ENCODE measurements at regions not wholly inside any gene's neighbourhood (a gene's known extent, or its start where the extent isn't known, plus 50 kb on each side); places are given as distances from the start of the nearest gene placed in this dataset.

GRCh38 chr15:62469478-62469873 lies 304.4 kb upstream of the C2CD4B start:
- no peak for DNase-seq (ENCODE audit: extremely low spot score in 2 of 2)
- TF ChIP-seq, protein P1, sequence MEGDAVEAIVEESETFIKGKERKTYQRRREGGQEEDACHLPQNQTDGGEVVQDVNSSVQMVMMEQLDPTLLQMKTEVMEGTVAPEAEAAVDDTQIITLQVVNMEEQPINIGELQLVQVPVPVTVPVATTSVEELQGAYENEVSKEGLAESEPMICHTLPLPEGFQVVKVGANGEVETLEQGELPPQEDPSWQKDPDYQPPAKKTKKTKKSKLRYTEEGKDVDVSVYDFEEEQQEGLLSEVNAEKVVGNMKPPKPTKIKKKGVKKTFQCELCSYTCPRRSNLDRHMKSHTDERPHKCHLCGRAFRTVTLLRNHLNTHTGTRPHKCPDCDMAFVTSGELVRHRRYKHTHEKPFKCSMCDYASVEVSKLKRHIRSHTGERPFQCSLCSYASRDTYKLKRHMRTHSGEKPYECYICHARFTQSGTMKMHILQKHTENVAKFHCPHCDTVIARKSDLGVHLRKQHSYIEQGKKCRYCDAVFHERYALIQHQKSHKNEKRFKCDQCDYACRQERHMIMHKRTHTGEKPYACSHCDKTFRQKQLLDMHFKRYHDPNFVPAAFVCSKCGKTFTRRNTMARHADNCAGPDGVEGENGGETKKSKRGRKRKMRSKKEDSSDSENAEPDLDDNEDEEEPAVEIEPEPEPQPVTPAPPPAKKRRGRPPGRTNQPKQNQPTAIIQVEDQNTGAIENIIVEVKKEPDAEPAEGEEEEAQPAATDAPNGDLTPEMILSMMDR (IDR thresholded peaks at IDR 0.05), result no peak
- TF ChIP-seq POLR2A (IDR thresholded peaks at IDR 0.05) (no peak), POLR2AphosphoS5 (IDR thresholded peaks at IDR 0.05; ENCODE audit: insufficient read depth in 1 of 2, low read depth in 1 of 2) (no peak)
- no peak overlapping the region for H3K4me3 ChIP-seq
- H3K36me3 ChIP-seq, result no peaks in the 10 kb centered on the region
- intact Hi-C loops (cut with DNase I), result no loop called here
- H3K27me3 ChIP-seq, result no peaks in the 10 kb centered on the region
- H3K27ac ChIP-seq, result peak overlapping the region; percentile 59
- no peaks in the 10 kb centered on the region for H3K9me3 ChIP-seq
- peaks cover 50% of the 10 kb centered on the region for H3K4me1 ChIP-seq

DNA sequence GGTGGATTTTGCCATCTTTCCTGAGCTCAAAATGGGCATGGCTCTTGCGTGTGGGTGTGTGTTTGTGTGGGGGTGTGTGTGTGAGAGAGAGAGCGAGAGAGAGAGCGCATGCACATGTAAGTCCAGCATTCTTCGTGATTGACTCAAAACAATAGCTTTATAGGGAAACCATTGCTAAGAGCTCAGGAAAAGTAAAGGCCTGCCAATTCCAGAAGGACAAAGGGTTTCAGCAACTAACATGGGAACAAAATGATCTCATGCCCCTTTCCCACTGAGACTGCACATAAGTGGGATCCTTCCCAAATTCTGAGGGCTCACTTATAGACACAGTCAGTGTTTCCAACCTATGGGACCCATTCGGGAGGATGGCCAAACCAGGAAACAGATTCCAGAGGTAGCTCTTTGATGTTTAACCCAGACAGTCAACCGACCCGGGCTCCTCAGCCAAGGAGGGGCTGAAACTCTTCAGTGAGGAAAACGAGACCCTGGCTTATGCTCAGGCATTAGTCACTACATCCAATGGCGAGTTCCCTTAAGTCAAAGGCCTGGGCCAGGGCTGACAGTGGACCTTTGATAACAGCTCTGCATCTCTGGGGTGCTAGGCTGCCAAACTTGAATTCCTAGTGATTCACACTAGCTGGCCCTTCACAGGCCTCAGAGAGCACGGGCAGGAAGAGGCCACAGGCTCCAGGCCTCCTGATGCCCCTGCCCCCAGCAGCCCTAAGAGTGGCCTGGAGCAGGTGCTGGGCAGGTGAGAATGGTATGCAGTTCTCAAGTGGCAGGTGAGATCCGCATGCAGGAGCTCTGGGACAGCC lies 305.0 kb upstream of the C2CD4B start:
- H3K4me1 ChIP-seq, result peaks cover 50% of the 10 kb centered on the region
- H3K27ac ChIP-seq, result peak overlapping the region; percentile 59
- no peaks in the 10 kb centered on the region for H3K27me3 ChIP-seq
- no peaks in the 10 kb centered on the region for H3K36me3 ChIP-seq
- TF ChIP-seq, protein P1 (IDR thresholded peaks at IDR 0.05), result no peak
- TF ChIP-seq POLR2A (IDR thresholded peaks at IDR 0.05) (no peak), POLR2AphosphoS5 (IDR thresholded peaks at IDR 0.05; ENCODE audit: insufficient read depth in 1 of 2, low read depth in 1 of 2) (no peak)
- DNase-seq (ENCODE audit: extremely low spot score in 2 of 2), result peak in 1 of 2 donors; percentile 92
- H3K4me3 ChIP-seq, result no peak overlapping the region
- no peaks in the 10 kb centered on the region for H3K9me3 ChIP-seq
- intact Hi-C loops (cut with DNase I), result no loop called here

DNA sequence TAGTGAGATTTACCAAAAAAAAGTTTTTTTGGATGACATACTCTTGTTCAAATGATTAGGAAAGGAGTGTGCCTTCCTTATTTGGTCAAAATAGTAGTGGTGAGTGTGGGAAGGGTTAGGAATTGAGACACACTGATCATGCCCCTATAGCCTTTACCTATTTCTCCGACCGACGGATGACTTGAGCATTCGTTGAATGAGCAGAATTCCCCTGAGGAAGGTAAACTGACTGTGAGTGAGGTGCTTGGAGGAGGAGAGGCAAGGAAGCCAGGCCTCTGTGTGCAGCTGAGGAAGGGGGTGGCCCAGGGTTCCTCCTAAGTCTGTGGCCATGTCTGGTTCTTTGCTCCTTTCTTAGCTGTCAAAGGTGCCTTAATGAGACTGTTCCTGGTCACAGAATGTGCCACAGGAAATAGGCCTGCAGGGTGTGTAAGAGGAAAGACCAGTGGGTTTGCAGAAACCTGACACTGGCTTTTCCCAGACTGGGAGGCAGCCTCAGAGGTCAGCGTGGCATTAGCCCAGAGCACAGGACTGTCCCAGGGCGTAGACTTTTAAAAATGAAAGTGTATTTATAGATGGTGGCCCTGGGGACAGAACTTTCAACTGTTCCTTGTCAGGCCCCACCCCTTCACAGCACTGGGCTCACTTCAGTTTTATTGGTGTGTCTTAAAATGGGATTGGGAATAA lies 307.7 kb upstream of the C2CD4B start:
- Histone ChIP-seq H3K36me3 (no peaks in the 10 kb centered on the region), H3K9me3 (no peaks in the 10 kb centered on the region), H3K4me3 (no peak overlapping the region), H3K27ac (peak overlapping the region; percentile 49), H3K4me1 (peaks cover 52% of the 10 kb centered on the region), H3K27me3 (no peaks in the 10 kb centered on the region)
- TF ChIP-seq POLR2A (IDR thresholded peaks at IDR 0.05) (no peak), POLR2AphosphoS5 (IDR thresholded peaks at IDR 0.05; ENCODE audit: insufficient read depth in 1 of 2, low read depth in 1 of 2) (no peak)
- TF ChIP-seq, protein P1 (IDR thresholded peaks at IDR 0.05), result no peak
- DNase-seq (ENCODE audit: extremely low spot score in 2 of 2), result no peak
- intact Hi-C loops (cut with DNase I), result loop anchor here (1.0 kb wide), 1 partner anchor 81 kb away; no protein-coding TSS in a partner anchor

DNA sequence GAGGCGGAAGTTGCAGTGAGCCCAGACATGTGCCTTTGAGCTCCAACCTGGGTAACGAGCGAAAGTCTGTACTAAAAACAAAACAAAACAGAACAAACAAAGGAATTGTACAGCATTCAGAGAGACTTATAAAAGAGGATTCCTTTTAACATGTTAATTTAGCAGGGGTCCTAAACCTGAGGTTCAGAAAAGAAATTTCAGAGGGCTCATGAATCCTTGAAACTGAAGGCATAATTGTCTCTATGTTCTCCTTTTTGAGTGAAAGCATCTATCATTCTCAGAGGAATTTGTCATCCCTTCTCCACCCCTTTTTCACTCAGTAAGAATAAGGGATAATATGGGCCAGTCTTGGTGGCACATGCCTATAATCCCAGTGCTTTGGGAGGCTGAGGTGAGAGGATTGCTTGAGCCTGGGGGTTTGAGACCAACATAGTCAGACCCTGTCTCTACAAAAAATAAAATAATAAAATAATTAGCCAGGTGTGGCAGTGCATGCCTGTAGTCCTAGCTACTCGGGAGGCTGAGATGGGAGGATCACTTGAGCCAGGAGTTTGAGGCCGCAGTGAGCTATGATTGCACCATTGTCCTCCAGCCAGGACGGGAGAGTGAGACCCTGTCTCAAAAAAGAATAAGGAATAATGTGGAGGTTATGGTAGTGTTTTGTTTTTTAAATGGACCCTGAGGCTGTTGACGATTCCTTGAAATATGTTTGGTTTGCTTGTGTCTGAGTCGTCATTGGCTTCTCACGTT lies 309.1 kb upstream of the C2CD4B start:
- Histone ChIP-seq H3K4me1 (peaks cover 46% of the 10 kb centered on the region), H3K4me3 (no peak overlapping the region), H3K36me3 (no peaks in the 10 kb centered on the region), H3K9me3 (no peaks in the 10 kb centered on the region), H3K27me3 (no peaks in the 10 kb centered on the region), H3K27ac (peak overlapping the region; percentile 82)
- intact Hi-C loops (cut with DNase I), result no loop called here
- TF ChIP-seq POLR2AphosphoS5 (IDR thresholded peaks at IDR 0.05; ENCODE audit: insufficient read depth in 1 of 2, low read depth in 1 of 2) (no peak), POLR2A (IDR thresholded peaks at IDR 0.05) (no peak)
- TF ChIP-seq, protein P1 (IDR thresholded peaks at IDR 0.05), result no peak
- no peak for DNase-seq (ENCODE audit: extremely low spot score in 2 of 2)
